Brain microvascular endothelial cell (primary cell): ENCODE measurements at regions not wholly inside any gene's neighbourhood (a gene's known extent, or its start where the extent isn't known, plus 50 kb on each side); places are given as distances from the start of the nearest gene placed in this dataset.

Source experiments
- DNase-seq: peaks from one replicate; pipeline ENCODE4 v3.0.0-alpha.2; 2020
- H3K27ac ChIP-seq: fragments of 250-450 bp; sonication (Bioruptor Pico); 2 replicates; pipeline ENCODE4 v1.5.1; 2020; ENCODE audit warnings: mild to moderate bottlenecking, moderate library complexity
- H3K27me3 ChIP-seq: fragments of 250-450 bp; sonication (Bioruptor Pico); replicated peaks from 2 replicates; pipeline ENCODE4 v1.5.1; 2020; ENCODE audit warnings: mild to moderate bottlenecking
- H3K36me3 ChIP-seq: fragments of 250-450 bp; sonication (Bioruptor Pico); replicated peaks from 2 replicates; pipeline ENCODE4 v1.5.1; 2020; ENCODE audit warnings: mild to moderate bottlenecking
- H3K4me3 ChIP-seq: 2 replicates; pipeline ENCODE4 v1.5.1; 2011; ENCODE audit warnings: low read depth, mild to moderate bottlenecking, control low read depth, low read length, moderate library complexity
- CTCF ChIP-seq: IDR thresholded peaks from 2 replicates; pipeline ENCODE4 v1.5.1; 2011; ENCODE audit warnings: low read depth, mild to moderate bottlenecking, moderate library complexity, low read length, control low read depth, inconsistent platforms; ENCODE audit errors: missing control alignments
- in situ Hi-C: cut with HindIII; loops from 2 replicates; pipeline ENCODE4 v1.10.0; 2017; ENCODE audit warnings: low sequenced_read_pairs, low pct_ligation_motif_present

DNA sequence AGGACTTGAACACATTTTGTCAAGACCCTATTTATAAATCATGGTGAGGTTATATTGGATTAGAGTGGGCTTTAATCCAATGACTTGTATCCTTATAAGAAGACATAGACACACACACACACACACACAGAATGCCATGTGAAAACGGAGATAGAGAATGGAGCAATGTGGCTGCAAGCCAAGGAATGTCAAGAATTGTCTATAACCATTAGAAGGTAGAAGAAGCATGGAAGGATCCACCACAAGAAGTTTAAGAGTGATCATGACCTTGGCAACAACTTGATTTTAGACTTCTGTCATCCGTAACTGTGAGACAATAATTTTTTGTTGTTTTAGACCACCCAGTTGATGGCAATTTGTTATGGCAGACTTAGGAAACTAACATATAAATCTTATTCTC is 514.2 kb downstream of the TFEC start:
- no peak overlapping the region for H3K4me3 ChIP-seq
- in situ Hi-C loops: no loop called here
- TF ChIP-seq CTCF: no peak

DNA sequence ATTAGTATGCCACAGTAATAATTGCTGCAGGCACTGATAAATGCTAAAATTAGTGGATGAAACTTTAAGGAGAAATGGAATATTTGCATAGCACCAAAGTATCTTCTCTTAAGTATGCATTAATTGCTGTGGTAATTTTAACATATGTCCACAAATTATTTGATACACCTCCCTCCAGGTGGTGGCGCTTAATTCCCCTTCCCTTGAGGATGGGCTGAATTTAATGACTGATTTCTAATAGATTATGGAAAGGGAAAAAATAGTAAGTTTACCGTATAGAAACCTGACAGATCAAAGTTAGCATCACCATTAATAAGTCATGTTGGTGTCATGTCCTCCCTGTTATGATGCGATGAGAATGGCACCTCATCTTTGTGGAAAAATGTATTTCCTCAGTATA is 519.2 kb downstream of the TFEC start:
- in situ Hi-C loops: no loop called here
- Histone ChIP-seq H3K4me3 (no peak overlapping the region), H3K36me3 (no peaks in the 10 kb centered on the region), H3K27me3 (no peaks in the 10 kb centered on the region), H3K27ac (no peak overlapping the region)
- DNase-seq: no peak
- no peak for TF ChIP-seq CTCF

More for the DNA sequence above, 514.2 kb downstream of the TFEC start:
- H3K27ac ChIP-seq: no peak overlapping the region
- no peaks in the 10 kb centered on the region for H3K36me3 ChIP-seq
- peak; percentile 39 for DNase-seq
- no peaks in the 10 kb centered on the region for H3K27me3 ChIP-seq

- H3K4me3 ChIP-seq: no peak overlapping the region
- TF ChIP-seq CTCF: no peak
- H3K36me3 ChIP-seq: no peaks in the 10 kb centered on the region
- DNase-seq: no peak
- H3K27me3 ChIP-seq: no peaks in the 10 kb centered on the region
- no peak overlapping the region for H3K27ac ChIP-seq
- in situ Hi-C loops: no loop called here
Measured at GRCh38 chr7:115505136-115505535, 525.4 kb downstream of the TFEC start.

DNA sequence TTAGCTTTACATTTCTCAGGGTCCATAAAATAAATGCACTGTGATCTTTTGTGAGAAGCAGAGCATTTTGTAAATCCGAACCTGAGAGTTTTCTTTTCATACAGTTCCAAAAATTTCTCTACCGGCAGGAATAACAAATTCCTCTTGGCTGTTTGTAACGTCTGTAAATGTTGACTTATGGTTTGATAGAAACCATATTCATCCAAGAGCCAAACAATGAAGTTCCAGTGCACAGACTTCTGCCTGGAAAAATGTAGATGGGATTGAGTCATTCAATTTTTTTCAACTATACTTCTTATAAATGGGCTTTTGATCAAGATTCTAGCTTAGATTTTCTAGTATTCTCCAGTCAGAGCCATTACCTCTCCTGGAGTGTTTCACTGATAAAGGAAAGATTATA is 530.6 kb downstream of the TFEC start:
- no peak for TF ChIP-seq CTCF
- no peak overlapping the region for H3K27ac ChIP-seq
- DNase-seq: peak; percentile 10
- H3K4me3 ChIP-seq: no peak overlapping the region
- H3K36me3 ChIP-seq: no peaks in the 10 kb centered on the region
- in situ Hi-C loops: no loop called here
- no peaks in the 10 kb centered on the region for H3K27me3 ChIP-seq

- H3K4me3 ChIP-seq: no peak overlapping the region
- H3K27me3 ChIP-seq: no peaks in the 10 kb centered on the region
- in situ Hi-C loops: no loop called here
- no peak for DNase-seq
- TF ChIP-seq CTCF: no peak
- H3K27ac ChIP-seq: no peak overlapping the region
- H3K36me3 ChIP-seq: no peaks in the 10 kb centered on the region
Measured at GRCh38 chr7:115496006-115496405, 534.6 kb downstream of the TFEC start.

GRCh38 chr7:115494529-115495147 is 535.9 kb downstream of the TFEC start:
- Histone ChIP-seq H3K36me3 (no peaks in the 10 kb centered on the region), H3K27ac (no peak overlapping the region), H3K27me3 (no peaks in the 10 kb centered on the region), H3K4me3 (no peak overlapping the region)
- no peak for DNase-seq
- in situ Hi-C loops: no loop called here
- TF ChIP-seq CTCF: no peak
